GM18858 (cell line): ENCODE measurements at regions not wholly inside any gene's neighbourhood (a gene's known extent, or its start where the extent isn't known, plus 50 kb on each side); places are given as distances from the start of the nearest gene placed in this dataset.

Experiments
- ATAC-seq: cut with Tn5 transposase; IDR thresholded peaks from one replicate; pipeline ENCODE4 v1.9.1; 2021; ENCODE audit not compliant: unreplicated experiment

GRCh38 chr14:100463937-100464336 is 123.3 kb downstream of the BEGAIN start:
- ATAC-seq: no peak

- no peak for ATAC-seq
These were observed 120.9 kb downstream of the BEGAIN start for GRCh38 chr14:100466111-100466856.

GRCh38 chr14:100467046-100467750 is 120.0 kb downstream of the BEGAIN start:
- no peak for ATAC-seq

GRCh38 chr14:100467939-100468338 is 119.3 kb downstream of the BEGAIN start:
- no peak for ATAC-seq

- ATAC-seq: no peak
These were observed 118.7 kb downstream of the BEGAIN start for GRCh38 chr14:100468557-100468956.

- no peak for ATAC-seq
These were observed 117.3 kb downstream of the BEGAIN start for GRCh38 chr14:100469632-100470522.

- ATAC-seq: no peak
These were observed 116.7 kb downstream of the BEGAIN start for GRCh38 chr14:100470523-100470897.

- no peak for ATAC-seq
These were observed 115.7 kb downstream of the BEGAIN start for GRCh38 chr14:100471441-100472093.

GRCh38 chr14:100472094-100472455 is 115.1 kb downstream of the BEGAIN start:
- ATAC-seq: no peak

- no peak for ATAC-seq
These were observed 114.7 kb downstream of the BEGAIN start for GRCh38 chr14:100472491-100472890.

- no peak for ATAC-seq
These were observed 114.0 kb downstream of the BEGAIN start for GRCh38 chr14:100473249-100473648.

- ATAC-seq: no peak
These were observed 113.0 kb downstream of the BEGAIN start for GRCh38 chr14:100474196-100474595.

- no peak for ATAC-seq
These were observed 111.9 kb downstream of the BEGAIN start for GRCh38 chr14:100475268-100475667.

- no peak for ATAC-seq
These were observed 111.0 kb downstream of the BEGAIN start for GRCh38 chr14:100476012-100476822.

- ATAC-seq: no peak
These were observed 102.5 kb downstream of the BEGAIN start for GRCh38 chr14:100484531-100485267.

- peak; percentile 61 for ATAC-seq
These were observed 101.0 kb downstream of the BEGAIN start for GRCh38 chr14:100486025-100486828.
